ENCODE measurements at regions not wholly inside any gene's neighbourhood (a gene's known extent, or its start where the extent isn't known, plus 50 kb on each side); places are given as distances from the start of the nearest gene placed in this dataset.

- H3K27me3 ChIP-seq: no peaks in the 10 kb centered on the region
- H3K9me3 ChIP-seq: no peaks in the 10 kb centered on the region
- H3K27ac ChIP-seq: no peak overlapping the region
- TF ChIP-seq POLR2A (IDR thresholded peaks at IDR 0.05) (no peak), CTCF (IDR thresholded peaks at IDR 0.05) (no peak)
- H3K36me3 ChIP-seq: no peaks in the 10 kb centered on the region
- no peak overlapping the region for H3K4me3 ChIP-seq
- peak in 1 of 2 donors; percentile 26 for DNase-seq
- no peaks in the 10 kb centered on the region for H3K4me1 ChIP-seq
- intact Hi-C loops (cut with DNase I; ENCODE audit: low total_unique reads): no loop called here
Measured at GRCh38 chr5:5370059-5370774, 52.3 kb upstream of the ICE1 start.

GRCh38 chr5:5371005-5371404, 51.5 kb upstream of the ICE1 start:
- no peak for DNase-seq
- Histone ChIP-seq H3K27ac (no peak overlapping the region), H3K9me3 (no peaks in the 10 kb centered on the region), H3K36me3 (no peaks in the 10 kb centered on the region), H3K27me3 (no peaks in the 10 kb centered on the region), H3K4me3 (no peak overlapping the region), H3K4me1 (no peaks in the 10 kb centered on the region)
- no peak for TF ChIP-seq CTCF (IDR thresholded peaks at IDR 0.05)
- intact Hi-C loops (cut with DNase I; ENCODE audit: low total_unique reads): no loop called here

GRCh38 chr5:5371957-5372356, 50.5 kb upstream of the ICE1 start:
- H3K4me1 ChIP-seq: no peaks in the 10 kb centered on the region
- no peak for TF ChIP-seq POLR2A (IDR thresholded peaks at IDR 0.05)
- no peak for TF ChIP-seq CTCF (IDR thresholded peaks at IDR 0.05)
- intact Hi-C loops (cut with DNase I; ENCODE audit: low total_unique reads): no loop called here

GRCh38 chr5:5372511-5372910, 50.0 kb upstream of the ICE1 start:
- Histone ChIP-seq H3K27me3 (no peaks in the 10 kb centered on the region), H3K36me3 (no peaks in the 10 kb centered on the region), H3K4me1 (no peaks in the 10 kb centered on the region), H3K9me3 (no peaks in the 10 kb centered on the region), H3K27ac (no peak overlapping the region), H3K4me3 (no peak overlapping the region)
- DNase-seq: no peak
- intact Hi-C loops (cut with DNase I; ENCODE audit: low total_unique reads): no loop called here
- no peak for TF ChIP-seq POLR2A (IDR thresholded peaks at IDR 0.05)
- no peak for TF ChIP-seq CTCF (IDR thresholded peaks at IDR 0.05)

More at GRCh38 chr5:5371957-5372356, 50.5 kb upstream of the ICE1 start:
- Histone ChIP-seq H3K36me3 (no peaks in the 10 kb centered on the region), H3K4me3 (no peak overlapping the region), H3K27ac (no peak overlapping the region), H3K27me3 (no peaks in the 10 kb centered on the region), H3K9me3 (no peaks in the 10 kb centered on the region)
- no peak for DNase-seq

All from uterus (tissue), 3 donors.